Astrocyte of the spinal cord (primary cell): ENCODE measurements at regions not wholly inside any gene's neighbourhood (a gene's known extent, or its start where the extent isn't known, plus 50 kb on each side); places are given as distances from the start of the nearest gene placed in this dataset.

Source experiments
- DNase-seq: peaks from one replicate; pipeline ENCODE4 v3.0.0; 2011; ENCODE audit warnings: low read depth, low spot score
- H3K4me3 ChIP-seq: 2 replicates; pipeline ENCODE4 v1.5.1; 2011; ENCODE audit warnings: low read depth, mild to moderate bottlenecking, low read length, moderate library complexity
- in situ Hi-C: cut with HindIII; loops from 2 replicates; pipeline ENCODE4 v1.10.0; 2017; ENCODE audit warnings: low sequenced_read_pairs
- TF ChIP-seq, protein P1 (sequence below): IDR thresholded peaks from 2 replicates; pipeline ENCODE4 v1.5.1; 2012; ENCODE audit warnings: low read depth, mild to moderate bottlenecking, low read length, inconsistent platforms

DNA sequence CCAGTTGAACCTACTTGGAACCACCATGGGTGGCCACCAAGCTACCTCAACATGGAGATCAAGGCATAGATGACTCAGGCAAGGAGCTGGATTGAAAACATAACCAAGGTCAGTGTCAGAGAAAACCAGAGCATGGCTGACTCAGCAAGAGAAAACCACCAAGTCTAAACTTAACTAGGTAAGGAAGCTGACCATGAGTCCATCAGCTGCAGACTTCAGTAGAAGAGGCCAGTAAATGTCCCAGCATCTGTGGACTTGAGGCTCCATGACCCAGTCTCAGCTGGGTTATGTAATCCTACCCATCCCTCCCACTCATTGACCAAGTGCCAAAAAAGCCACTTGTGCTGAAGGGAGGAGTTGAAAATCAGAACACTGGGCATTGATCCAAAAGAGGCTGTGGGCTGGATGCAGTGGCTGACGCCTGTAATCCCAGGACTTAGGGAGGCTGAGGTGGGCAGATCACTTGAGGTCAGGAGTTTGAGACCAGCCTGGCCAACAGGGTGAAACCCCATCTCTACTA, 93.7 kb upstream of the CBLN4 start:
- in situ Hi-C loops: no loop called here
- no peak for DNase-seq
- no peak overlapping the region for H3K4me3 ChIP-seq
- TF ChIP-seq, protein P1, sequence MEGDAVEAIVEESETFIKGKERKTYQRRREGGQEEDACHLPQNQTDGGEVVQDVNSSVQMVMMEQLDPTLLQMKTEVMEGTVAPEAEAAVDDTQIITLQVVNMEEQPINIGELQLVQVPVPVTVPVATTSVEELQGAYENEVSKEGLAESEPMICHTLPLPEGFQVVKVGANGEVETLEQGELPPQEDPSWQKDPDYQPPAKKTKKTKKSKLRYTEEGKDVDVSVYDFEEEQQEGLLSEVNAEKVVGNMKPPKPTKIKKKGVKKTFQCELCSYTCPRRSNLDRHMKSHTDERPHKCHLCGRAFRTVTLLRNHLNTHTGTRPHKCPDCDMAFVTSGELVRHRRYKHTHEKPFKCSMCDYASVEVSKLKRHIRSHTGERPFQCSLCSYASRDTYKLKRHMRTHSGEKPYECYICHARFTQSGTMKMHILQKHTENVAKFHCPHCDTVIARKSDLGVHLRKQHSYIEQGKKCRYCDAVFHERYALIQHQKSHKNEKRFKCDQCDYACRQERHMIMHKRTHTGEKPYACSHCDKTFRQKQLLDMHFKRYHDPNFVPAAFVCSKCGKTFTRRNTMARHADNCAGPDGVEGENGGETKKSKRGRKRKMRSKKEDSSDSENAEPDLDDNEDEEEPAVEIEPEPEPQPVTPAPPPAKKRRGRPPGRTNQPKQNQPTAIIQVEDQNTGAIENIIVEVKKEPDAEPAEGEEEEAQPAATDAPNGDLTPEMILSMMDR: no peak

DNA sequence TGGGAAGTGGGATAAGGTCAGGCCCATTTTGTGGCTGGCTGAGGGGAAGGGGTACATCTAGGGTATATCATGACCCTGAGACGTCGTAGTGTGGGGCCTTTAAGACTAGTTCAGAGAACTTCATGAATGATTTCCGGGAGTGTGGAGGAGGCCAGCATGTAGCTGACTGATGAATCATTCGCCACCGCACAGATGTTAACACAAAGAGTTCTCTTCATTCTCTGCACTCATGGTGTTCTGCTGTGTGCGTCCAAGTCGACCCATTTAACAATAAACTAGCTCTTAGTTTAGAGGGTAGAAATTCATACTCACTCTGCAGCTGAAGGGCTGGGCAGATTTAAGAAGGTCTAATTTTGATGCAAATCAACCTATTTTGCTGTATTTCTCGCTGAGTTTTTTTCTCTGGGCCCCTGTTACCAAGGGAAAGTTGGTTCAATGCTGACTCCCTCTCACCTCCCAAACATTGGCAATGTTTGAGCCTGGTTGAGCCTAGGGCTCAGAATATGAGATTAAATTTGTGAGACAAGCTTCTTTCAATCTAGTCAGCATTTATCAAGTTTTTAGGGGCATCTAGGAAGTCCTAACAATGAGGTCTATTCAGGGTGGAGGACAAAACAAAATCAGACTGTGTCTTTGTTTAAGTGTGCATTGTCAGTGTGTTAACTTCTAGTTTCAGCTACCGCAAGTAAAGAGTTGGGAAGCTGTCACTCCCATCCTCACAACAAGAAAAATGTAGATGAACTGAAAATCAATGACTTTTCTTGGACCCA, 106.8 kb upstream of the CBLN4 start:
- in situ Hi-C loops: no loop called here
- no peak overlapping the region for H3K4me3 ChIP-seq
- TF ChIP-seq, protein P1: no peak
- no peak for DNase-seq

DNA sequence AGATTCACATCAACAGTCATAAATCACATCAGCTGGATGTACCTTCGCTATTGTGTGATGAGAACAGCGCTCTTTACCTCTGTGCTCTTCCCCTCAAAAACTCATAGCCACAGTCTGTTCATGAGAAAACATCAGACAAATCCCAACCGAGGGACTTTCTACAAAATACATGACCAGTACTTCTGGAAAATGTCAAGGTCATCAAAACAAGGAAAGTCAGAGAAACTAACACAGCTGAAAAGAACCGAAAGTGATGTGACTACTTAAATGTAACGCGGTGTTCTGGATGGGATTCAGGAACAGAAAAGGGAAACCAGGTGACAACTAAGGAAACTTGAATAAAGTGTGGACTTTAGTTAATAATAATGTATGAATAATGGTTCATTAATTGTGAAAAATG, 112.0 kb upstream of the CBLN4 start:
- no peak for DNase-seq
- no peak overlapping the region for H3K4me3 ChIP-seq
- TF ChIP-seq, protein P1: no peak
- in situ Hi-C loops: no loop called here

DNA sequence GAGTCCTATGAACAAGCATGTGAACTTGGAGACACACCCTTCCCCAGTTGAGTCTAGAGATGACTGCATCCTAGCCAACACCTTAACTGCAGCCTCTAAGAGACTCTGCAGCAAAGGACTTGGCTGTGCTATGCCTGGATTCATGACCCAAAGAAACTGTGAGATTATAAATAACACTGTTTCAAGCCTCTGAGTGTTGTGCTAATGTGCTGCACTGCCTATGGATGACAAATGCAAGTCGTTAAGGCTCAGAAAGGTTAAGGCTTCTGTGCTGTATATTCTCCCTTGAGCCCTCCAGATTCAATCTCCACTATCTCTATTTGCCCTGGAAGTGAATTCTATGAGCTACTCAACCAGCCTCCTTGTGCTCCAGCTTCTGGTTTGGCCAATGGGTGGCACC, 116.5 kb upstream of the CBLN4 start:
- in situ Hi-C loops: no loop called here
- no peak overlapping the region for H3K4me3 ChIP-seq
- DNase-seq: no peak
- TF ChIP-seq, protein P1: no peak

DNA sequence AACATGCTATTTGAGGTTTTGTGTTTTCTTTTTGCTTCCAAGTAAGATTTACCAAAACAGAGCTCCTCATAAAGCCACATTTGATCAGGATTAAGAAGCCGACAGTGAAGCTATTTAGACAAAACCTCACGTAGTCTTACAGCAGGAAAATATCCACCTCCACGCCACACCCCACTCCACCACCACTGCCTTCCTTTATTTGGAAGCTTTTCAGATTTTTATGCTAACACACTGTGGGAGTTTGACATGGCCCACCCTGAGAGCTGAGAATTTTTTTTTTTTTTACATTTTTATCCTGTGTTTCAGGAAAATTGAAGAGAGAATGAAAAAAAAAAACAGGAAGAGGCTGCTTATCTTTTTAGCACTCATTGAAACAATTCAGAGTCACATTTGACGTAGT, 104.8 kb upstream of the MC3R start:
- in situ Hi-C loops: no loop called here
- no peak for DNase-seq
- TF ChIP-seq, protein P1: no peak
- H3K4me3 ChIP-seq: no peak overlapping the region

DNA sequence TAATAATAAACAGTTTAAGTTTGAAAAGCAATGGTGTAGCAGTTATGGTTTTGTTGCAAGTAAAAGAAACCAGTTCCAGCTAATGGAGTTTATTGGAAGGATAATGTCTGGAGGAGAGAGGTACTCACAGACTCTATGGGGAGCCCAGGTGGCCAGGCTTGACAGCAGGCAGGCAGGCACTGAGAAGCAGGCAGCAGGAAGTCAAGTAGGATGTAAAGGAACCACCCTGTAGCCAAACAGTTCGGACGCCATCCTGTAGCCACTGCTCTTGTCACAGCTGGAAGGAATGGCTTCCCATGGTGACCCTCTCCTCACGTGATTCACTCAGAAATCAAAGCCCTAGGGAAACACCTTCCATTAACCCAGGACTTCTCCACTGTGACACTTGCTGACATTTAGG, 96.7 kb upstream of the MC3R start:
- in situ Hi-C loops: no loop called here
- TF ChIP-seq, protein P1: no peak
- DNase-seq: no peak
- H3K4me3 ChIP-seq: no peak overlapping the region

DNA sequence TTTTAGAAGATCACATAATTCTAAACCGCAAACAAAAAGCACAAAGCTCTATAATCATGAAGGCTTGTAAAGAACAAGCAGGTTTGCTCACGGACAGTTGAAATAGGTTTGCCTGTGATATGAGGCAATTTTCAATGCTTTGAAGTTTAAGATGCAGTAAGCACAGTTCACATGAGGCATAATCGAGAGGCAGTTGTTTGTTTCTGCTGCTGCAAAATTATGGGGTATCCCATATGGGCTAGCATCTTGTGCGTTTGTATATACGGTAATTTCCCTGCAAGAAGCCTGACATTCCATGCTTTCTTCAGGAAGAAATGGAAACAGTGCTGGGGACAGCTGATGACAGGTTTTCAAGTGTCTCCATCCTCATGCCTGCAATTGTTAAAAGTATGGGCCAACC, 94.6 kb upstream of the MC3R start:
- in situ Hi-C loops: no loop called here
- TF ChIP-seq, protein P1: no peak
- DNase-seq: no peak
- H3K4me3 ChIP-seq: no peak overlapping the region
